WERI-Rb-1 (cell line): ENCODE measurements at regions not wholly inside any gene's neighbourhood (a gene's known extent, or its start where the extent isn't known, plus 50 kb on each side); places are given as distances from the start of the nearest gene placed in this dataset.

Experiments
- DNase-seq: peaks from one replicate; pipeline ENCODE4 v3.0.0-alpha.2; 2020
- H3K27ac ChIP-seq: fragments of 250-450 bp; sonication (Bioruptor Pico); 2 replicates; pipeline ENCODE4 v1.5.1; 2020; ENCODE audit warnings: mild to moderate bottlenecking, moderate library complexity
- H3K27me3 ChIP-seq: fragments of 250-450 bp; sonication (Bioruptor Pico); 2 replicates; pipeline ENCODE4 v1.5.1; 2021; ENCODE audit warnings: mild to moderate bottlenecking, low read depth, moderate library complexity; ENCODE audit not compliant: insufficient read depth, severe bottlenecking
- H3K36me3 ChIP-seq: fragments of 250-450 bp; sonication (Bioruptor Pico); 2 replicates; pipeline ENCODE4 v1.5.1; 2020; ENCODE audit warnings: mild to moderate bottlenecking, moderate library complexity
- H3K4me3 ChIP-seq: 2 replicates; pipeline ENCODE4 v1.5.1; 2011; ENCODE audit warnings: low read depth, mild to moderate bottlenecking, control low read depth, low read length
- H3K9me3 ChIP-seq: fragments of 250-450 bp; sonication (Bioruptor Pico); 2 replicates; pipeline ENCODE4 v1.5.1; 2021; ENCODE audit warnings: mild to moderate bottlenecking, moderate library complexity; ENCODE audit not compliant: severe bottlenecking
- CTCF ChIP-seq: IDR thresholded peaks from 2 replicates; pipeline ENCODE4 v1.5.1; 2011; ENCODE audit warnings: low read depth, mild to moderate bottlenecking, control low read depth, inconsistent platforms, low read length

- Histone ChIP-seq H3K9me3 (no peaks in the 10 kb centered on the region), H3K27me3 (no peaks in the 10 kb centered on the region), H3K4me3 (no peak overlapping the region), H3K27ac (no peak overlapping the region), H3K36me3 (no peaks in the 10 kb centered on the region)
- DNase-seq, result no peak
- no peak for TF ChIP-seq CTCF
Measured at GRCh38 chr12:92432724-92433441, 269.9 kb upstream of the PLEKHG7 start.

GRCh38 chr12:92431146-92431545, 271.6 kb upstream of the PLEKHG7 start:
- Histone ChIP-seq H3K36me3 (no peaks in the 10 kb centered on the region), H3K27ac (no peak overlapping the region), H3K4me3 (no peak overlapping the region), H3K9me3 (no peaks in the 10 kb centered on the region), H3K27me3 (no peaks in the 10 kb centered on the region)
- DNase-seq, result no peak
- no peak for TF ChIP-seq CTCF

- no peak for TF ChIP-seq CTCF
- H3K4me3 ChIP-seq, result no peak overlapping the region
- H3K9me3 ChIP-seq, result no peaks in the 10 kb centered on the region
- no peaks in the 10 kb centered on the region for H3K36me3 ChIP-seq
- H3K27ac ChIP-seq, result no peak overlapping the region
- H3K27me3 ChIP-seq, result no peaks in the 10 kb centered on the region
- DNase-seq, result no peak
Measured at GRCh38 chr12:92426332-92426731, 276.5 kb upstream of the PLEKHG7 start.

GRCh38 chr12:92425165-92425564, 277.6 kb upstream of the PLEKHG7 start:
- Histone ChIP-seq H3K4me3 (no peak overlapping the region), H3K36me3 (no peaks in the 10 kb centered on the region), H3K27ac (no peak overlapping the region), H3K9me3 (no peaks in the 10 kb centered on the region), H3K27me3 (no peaks in the 10 kb centered on the region)
- no peak for DNase-seq
- TF ChIP-seq CTCF, result no peak

GRCh38 chr12:92424338-92424737, 278.5 kb upstream of the PLEKHG7 start:
- DNase-seq, result no peak
- no peak for TF ChIP-seq CTCF
- no peaks in the 10 kb centered on the region for H3K9me3 ChIP-seq
- H3K27me3 ChIP-seq, result no peaks in the 10 kb centered on the region
- H3K36me3 ChIP-seq, result no peaks in the 10 kb centered on the region
- H3K4me3 ChIP-seq, result no peak overlapping the region
- no peak overlapping the region for H3K27ac ChIP-seq

- H3K36me3 ChIP-seq, result no peaks in the 10 kb centered on the region
- H3K4me3 ChIP-seq, result no peak overlapping the region
- H3K9me3 ChIP-seq, result no peaks in the 10 kb centered on the region
- no peak for TF ChIP-seq CTCF
- H3K27ac ChIP-seq, result no peak overlapping the region
- DNase-seq, result no peak
- no peaks in the 10 kb centered on the region for H3K27me3 ChIP-seq
Measured at GRCh38 chr12:92421701-92422100, 276.1 kb upstream of the BTG1 start.
